ENCODE measurements at regions not wholly inside any gene's neighbourhood (a gene's known extent, or its start where the extent isn't known, plus 50 kb on each side); places are given as distances from the start of the nearest gene placed in this dataset.

DNA sequence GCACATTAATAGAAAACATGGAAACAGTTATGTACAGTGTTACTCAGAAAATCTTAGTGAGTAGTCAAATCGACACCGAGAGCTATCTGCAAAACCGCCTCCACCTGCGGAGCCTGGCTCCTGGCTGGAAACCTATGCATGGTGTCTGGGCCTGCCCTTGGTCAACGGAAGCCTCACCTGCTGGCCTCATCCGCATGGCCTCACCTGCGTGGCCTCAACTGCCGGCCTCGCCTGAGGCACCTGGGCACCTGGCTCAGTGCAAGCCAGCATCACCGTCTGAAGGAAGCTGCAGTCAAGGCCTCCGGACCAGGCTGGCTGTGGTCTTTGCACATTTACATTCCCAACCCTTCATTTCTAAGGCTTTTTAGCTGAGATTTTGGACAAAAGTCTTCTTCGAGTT, 352.1 kb downstream of the POM121L12 start:
- TF ChIP-seq, protein P1, sequence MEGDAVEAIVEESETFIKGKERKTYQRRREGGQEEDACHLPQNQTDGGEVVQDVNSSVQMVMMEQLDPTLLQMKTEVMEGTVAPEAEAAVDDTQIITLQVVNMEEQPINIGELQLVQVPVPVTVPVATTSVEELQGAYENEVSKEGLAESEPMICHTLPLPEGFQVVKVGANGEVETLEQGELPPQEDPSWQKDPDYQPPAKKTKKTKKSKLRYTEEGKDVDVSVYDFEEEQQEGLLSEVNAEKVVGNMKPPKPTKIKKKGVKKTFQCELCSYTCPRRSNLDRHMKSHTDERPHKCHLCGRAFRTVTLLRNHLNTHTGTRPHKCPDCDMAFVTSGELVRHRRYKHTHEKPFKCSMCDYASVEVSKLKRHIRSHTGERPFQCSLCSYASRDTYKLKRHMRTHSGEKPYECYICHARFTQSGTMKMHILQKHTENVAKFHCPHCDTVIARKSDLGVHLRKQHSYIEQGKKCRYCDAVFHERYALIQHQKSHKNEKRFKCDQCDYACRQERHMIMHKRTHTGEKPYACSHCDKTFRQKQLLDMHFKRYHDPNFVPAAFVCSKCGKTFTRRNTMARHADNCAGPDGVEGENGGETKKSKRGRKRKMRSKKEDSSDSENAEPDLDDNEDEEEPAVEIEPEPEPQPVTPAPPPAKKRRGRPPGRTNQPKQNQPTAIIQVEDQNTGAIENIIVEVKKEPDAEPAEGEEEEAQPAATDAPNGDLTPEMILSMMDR (IDR thresholded peaks at IDR 0.05; ENCODE audit: unreplicated experiment), result no peak
- Mint-ChIP-seq H3K9me3 (no peaks in the 10 kb centered on the region), H3K27me3 (ENCODE audit: low read depth) (no peaks in the 10 kb centered on the region), H3K4me3 (no peak overlapping the region), H3K27ac (no peak overlapping the region), H3K36me3 (no peaks in the 10 kb centered on the region), H3K4me1 (no peaks in the 10 kb centered on the region)
- no peak for DNase-seq (ENCODE audit: low spot score in 2 of 2, unreplicated experiment in 2 of 2)

DNA sequence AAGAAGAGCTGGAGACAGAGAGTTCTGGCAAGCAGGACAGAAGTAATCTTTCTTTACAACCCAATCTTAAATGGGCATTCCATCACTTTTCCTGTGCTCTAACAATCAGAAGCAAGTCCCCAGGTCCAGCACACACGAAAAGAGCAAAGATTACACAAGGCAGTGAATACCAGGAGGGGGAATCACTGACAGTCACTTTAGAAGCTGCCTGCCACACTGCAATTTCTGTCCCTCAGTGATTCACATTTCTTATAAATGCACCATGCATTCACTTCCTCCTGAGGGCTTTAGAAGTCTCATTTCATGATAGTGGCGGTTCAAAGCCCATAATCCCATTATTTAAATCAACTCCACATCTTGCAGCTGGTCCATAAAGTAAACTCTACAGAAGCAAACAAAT, 362.5 kb downstream of the POM121L12 start:
- no peaks in the 10 kb centered on the region for H3K27me3 Mint-ChIP-seq (ENCODE audit: low read depth)
- H3K9me3 Mint-ChIP-seq, result peaks cover 7% of the 10 kb centered on the region
- TF ChIP-seq, protein P1 (IDR thresholded peaks at IDR 0.05; ENCODE audit: unreplicated experiment), result no peak
- no peaks in the 10 kb centered on the region for H3K36me3 Mint-ChIP-seq
- no peak overlapping the region for H3K27ac Mint-ChIP-seq
- DNase-seq (ENCODE audit: low spot score in 2 of 2, unreplicated experiment in 2 of 2), result no peak
- no peak overlapping the region for H3K4me3 Mint-ChIP-seq
- H3K4me1 Mint-ChIP-seq, result no peaks in the 10 kb centered on the region

DNA sequence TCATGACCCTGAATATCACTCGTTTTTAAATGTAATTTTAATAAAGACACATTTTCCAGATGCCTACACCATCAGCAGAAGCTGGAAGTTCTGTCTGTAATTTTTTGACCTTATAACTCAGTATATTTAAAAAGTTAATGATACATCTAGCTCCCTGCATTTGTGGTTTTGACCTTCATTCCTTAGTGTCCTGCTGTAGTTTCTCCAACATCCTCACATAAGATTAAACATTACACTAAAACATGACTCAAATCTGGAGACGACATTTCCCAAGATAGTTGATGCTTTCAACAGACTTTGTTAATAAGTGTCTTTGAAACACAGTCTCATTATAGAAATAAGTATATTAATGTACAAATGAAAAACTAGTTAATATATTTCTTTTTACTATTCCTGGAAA, 363.1 kb downstream of the POM121L12 start:
- Mint-ChIP-seq H3K4me1 (no peaks in the 10 kb centered on the region), H3K4me3 (no peak overlapping the region), H3K27ac (no peak overlapping the region), H3K36me3 (no peaks in the 10 kb centered on the region), H3K9me3 (peaks cover 7% of the 10 kb centered on the region), H3K27me3 (ENCODE audit: low read depth) (no peaks in the 10 kb centered on the region)
- no peak for DNase-seq (ENCODE audit: low spot score in 2 of 2, unreplicated experiment in 2 of 2)
- TF ChIP-seq, protein P1 (IDR thresholded peaks at IDR 0.05; ENCODE audit: unreplicated experiment), result no peak

- DNase-seq (ENCODE audit: low spot score in 2 of 2, unreplicated experiment in 2 of 2), result no peak
- Mint-ChIP-seq H3K36me3 (no peaks in the 10 kb centered on the region), H3K4me1 (no peaks in the 10 kb centered on the region), H3K4me3 (no peak overlapping the region), H3K27me3 (ENCODE audit: low read depth) (no peaks in the 10 kb centered on the region), H3K27ac (no peak overlapping the region), H3K9me3 (peaks cover 8% of the 10 kb centered on the region)
- TF ChIP-seq, protein P1 (IDR thresholded peaks at IDR 0.05; ENCODE audit: unreplicated experiment), result no peak
Measured at GRCh38 chr7:53413021-53413420, 377.6 kb downstream of the POM121L12 start.

- Mint-ChIP-seq H3K4me1 (no peaks in the 10 kb centered on the region), H3K27ac (no peak overlapping the region), H3K36me3 (no peaks in the 10 kb centered on the region), H3K4me3 (no peak overlapping the region), H3K9me3 (peaks cover 11% of the 10 kb centered on the region), H3K27me3 (ENCODE audit: low read depth) (no peaks in the 10 kb centered on the region)
- DNase-seq (ENCODE audit: low spot score in 2 of 2, unreplicated experiment in 2 of 2), result no peak
- TF ChIP-seq, protein P1 (IDR thresholded peaks at IDR 0.05; ENCODE audit: unreplicated experiment), result no peak
Measured at GRCh38 chr7:53415816-53416215, 380.4 kb downstream of the POM121L12 start.

DNA sequence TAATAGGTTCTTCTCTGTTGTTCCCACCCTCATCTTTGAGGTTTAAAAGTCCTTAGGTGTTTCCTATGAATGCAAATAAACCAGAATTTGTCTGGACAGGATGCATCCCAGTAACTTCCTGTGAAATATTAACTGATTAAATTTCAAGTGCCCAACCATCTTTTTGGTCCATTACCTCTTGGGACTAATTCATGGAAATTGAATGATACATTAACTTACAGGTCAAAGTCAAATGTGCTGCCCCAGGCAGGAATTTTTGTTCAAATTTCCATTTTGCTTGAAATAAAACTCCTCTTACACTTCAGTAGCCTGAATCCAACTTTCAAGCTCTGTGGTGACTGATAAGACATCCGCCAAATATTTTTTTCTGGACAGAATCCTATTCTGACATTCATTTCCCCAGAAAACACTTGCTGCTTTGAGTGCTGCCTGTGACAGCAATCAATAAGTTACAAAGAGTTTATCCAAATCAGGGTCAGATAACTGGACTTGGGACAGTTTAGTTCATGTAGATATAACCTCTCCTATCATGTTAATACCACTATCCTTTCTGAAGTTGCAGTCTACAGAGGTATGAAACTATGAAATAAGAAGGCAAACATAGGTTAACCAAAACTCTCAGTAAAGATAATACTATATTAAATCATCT, 383.5 kb downstream of the POM121L12 start:
- Mint-ChIP-seq H3K36me3 (no peaks in the 10 kb centered on the region), H3K9me3 (peaks cover 8% of the 10 kb centered on the region), H3K27ac (no peak overlapping the region), H3K4me1 (peaks cover 4% of the 10 kb centered on the region), H3K4me3 (no peak overlapping the region), H3K27me3 (ENCODE audit: low read depth) (no peaks in the 10 kb centered on the region)
- DNase-seq (ENCODE audit: low spot score in 2 of 2, unreplicated experiment in 2 of 2), result no peak
- TF ChIP-seq, protein P1 (IDR thresholded peaks at IDR 0.05; ENCODE audit: unreplicated experiment), result no peak

All from mesothelial cell of epicardium (in vitro differentiated cells).